Fibroblast of the aortic adventitia (primary cell): ENCODE measurements at regions not wholly inside any gene's neighbourhood (a gene's known extent, or its start where the extent isn't known, plus 50 kb on each side); places are given as distances from the start of the nearest gene placed in this dataset.
"Not testable (repeated sequence)": the region's sequence is repeated elsewhere in the genome, so short reads cannot be mapped to it uniquely, and the experiment has no call there.

Source experiments
- DNase-seq: peaks from one replicate; pipeline ENCODE4 v3.0.0-alpha.2; 2010; ENCODE audit warnings: low read depth
- H3K4me3 ChIP-seq: 2 replicates; pipeline ENCODE4 v1.5.1; 2011; ENCODE audit warnings: low read depth, mild to moderate bottlenecking, control low read depth, low read length, moderate library complexity
- TF ChIP-seq, protein P1 (sequence below): IDR thresholded peaks from 2 replicates; pipeline ENCODE4 v1.5.1; 2011; ENCODE audit warnings: mild to moderate bottlenecking, low read length, control low read depth, inconsistent platforms; ENCODE audit not compliant: insufficient read depth

DNA sequence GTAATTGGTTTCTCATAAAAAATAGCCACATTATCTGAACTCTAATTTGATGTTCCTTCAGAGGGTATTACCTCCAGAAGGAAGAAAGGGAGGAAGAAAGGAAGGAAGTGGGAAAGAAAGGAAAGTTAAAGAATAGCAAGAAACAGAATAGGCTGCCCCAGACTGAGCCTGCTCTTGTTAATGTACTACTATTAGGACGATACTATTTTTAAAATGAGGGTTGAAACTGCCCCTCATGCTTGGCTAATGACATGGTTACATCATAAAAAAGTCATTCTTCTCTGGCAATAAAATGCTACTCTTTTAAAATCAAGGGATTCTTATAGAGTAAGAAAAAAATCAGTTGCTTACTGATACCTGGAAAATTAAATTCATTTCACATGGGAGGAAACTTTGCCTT, 253.0 kb downstream of the KTN1 start:
- DNase-seq, result no peak
- H3K4me3 ChIP-seq, result no peak overlapping the region
- TF ChIP-seq, protein P1, sequence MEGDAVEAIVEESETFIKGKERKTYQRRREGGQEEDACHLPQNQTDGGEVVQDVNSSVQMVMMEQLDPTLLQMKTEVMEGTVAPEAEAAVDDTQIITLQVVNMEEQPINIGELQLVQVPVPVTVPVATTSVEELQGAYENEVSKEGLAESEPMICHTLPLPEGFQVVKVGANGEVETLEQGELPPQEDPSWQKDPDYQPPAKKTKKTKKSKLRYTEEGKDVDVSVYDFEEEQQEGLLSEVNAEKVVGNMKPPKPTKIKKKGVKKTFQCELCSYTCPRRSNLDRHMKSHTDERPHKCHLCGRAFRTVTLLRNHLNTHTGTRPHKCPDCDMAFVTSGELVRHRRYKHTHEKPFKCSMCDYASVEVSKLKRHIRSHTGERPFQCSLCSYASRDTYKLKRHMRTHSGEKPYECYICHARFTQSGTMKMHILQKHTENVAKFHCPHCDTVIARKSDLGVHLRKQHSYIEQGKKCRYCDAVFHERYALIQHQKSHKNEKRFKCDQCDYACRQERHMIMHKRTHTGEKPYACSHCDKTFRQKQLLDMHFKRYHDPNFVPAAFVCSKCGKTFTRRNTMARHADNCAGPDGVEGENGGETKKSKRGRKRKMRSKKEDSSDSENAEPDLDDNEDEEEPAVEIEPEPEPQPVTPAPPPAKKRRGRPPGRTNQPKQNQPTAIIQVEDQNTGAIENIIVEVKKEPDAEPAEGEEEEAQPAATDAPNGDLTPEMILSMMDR, result no peak

DNA sequence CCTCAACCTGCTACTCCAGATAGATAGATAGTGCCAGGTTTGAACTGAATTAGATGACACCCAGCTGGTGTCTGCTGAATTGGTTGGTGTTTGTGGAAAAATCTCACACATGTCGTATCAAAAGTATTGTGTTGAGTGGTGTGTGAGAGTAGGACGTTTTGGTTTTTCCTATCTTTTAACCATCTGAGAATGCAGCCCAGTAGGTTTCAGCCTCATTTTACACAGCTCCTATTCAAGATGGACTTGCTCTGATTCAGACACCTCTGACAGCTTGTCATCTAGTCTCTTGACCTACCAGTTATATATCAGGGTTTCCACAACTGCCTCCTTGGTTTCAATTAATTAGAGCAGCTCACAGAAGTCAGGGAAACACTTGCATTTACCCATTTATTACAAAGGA, 254.4 kb downstream of the KTN1 start:
- TF ChIP-seq, protein P1, result no peak
- no peak overlapping the region for H3K4me3 ChIP-seq
- DNase-seq, result no peak

DNA sequence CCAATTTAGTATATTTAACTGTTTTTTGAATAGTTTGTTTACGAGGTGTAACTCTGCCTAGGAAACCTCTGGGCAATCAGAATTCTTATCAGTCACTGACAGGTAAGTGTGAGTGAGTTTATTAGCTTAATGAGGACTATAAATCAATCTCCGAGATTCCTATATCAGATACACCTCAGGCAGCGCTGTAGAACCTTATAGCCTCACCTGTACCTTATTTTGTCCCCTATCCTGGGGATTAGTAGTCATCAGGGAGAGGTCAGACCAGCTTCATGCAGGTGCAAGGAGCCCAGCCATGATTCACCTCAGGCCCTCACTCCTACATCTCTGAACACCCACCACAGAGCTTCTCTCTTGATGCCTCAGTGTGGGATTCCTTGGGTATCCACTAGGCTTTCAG, 256.0 kb downstream of the KTN1 start:
- no peak for DNase-seq
- H3K4me3 ChIP-seq, result no peak overlapping the region
- TF ChIP-seq, protein P1, result no peak

DNA sequence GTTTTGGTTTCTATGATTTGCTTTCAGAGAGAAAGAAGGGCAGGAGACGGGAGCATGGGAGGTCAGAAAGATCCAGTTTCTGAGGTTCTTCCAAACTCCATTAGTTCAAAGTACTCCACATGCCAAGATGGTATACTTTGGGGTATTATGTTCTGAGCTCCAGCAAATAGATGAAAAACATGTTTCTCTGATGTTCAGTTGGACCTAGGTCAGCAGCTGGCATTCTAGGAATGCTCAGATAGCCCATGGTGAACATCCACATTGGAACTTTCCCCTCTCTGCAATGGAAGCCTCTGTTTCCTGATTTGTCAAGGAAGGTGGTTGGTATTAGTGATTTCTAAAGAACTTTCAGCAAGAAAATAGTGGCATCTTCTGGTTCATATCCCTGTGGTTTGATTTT, 257.5 kb downstream of the KTN1 start:
- no peak for DNase-seq
- no peak overlapping the region for H3K4me3 ChIP-seq

DNA sequence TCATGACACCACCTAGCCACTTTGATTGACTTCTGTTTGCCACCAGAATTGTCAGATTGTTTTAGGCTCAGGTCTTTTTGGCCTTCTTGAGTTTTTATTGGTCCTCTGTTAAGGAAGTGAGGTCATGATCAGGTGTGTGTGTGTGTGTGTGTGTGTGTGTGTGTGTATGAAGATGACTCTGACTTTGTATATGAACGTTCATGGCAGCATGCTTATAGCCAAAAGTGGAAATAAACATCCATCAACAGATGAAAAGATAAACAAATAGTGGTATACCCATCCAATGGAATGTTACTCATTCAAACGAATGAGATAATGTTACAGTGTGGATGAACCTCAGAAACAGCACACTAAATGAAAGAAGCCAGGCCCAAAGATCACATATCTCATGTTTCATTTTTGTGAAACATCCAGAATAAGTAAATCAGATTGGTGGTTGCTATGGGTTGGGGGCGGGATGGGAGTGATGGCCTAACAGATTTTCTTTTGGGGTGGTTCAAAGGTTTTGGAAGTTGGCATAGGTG, 258.6 kb downstream of the KTN1 start:
- H3K4me3 ChIP-seq, result no peak overlapping the region
- TF ChIP-seq, protein P1, result no peak
- DNase-seq, result no peak

More for the DNA sequence above, 257.5 kb downstream of the KTN1 start:
- TF ChIP-seq, protein P1, result no peak

DNA sequence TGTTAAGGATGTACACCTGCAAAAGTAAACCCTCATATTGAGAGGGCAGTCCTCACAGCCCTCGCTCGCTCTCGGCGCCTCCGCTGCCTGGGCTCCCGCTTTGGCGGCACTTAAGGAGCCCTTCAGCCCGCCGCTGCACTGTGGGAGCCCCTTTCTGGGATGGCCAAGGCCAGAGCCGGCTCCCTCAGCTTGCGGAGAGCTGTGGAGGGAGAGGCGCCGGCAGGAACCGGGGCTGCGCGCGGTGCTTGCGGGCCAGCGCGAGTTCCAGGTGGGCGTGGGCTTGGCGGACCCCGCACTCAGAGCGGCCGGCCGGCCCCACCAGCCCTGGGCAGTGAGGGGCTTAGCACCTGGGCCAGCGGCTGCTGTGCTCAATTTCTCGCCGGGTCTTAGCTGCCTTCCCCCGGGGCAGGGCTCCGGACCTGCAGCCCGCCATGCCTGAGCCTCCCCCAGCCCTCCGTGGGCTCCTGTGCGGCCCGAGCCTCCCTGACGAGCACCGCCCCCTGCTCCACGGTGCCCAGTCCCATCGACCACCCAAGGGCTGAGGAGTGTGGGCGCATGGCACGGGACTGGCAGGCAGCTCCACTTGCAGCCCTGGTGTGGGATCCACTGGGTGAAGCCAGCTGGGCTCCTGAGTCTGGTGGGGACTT, 259.4 kb downstream of the KTN1 start:
- not testable (repeated sequence) for H3K4me3 ChIP-seq, DNase-seq

DNA sequence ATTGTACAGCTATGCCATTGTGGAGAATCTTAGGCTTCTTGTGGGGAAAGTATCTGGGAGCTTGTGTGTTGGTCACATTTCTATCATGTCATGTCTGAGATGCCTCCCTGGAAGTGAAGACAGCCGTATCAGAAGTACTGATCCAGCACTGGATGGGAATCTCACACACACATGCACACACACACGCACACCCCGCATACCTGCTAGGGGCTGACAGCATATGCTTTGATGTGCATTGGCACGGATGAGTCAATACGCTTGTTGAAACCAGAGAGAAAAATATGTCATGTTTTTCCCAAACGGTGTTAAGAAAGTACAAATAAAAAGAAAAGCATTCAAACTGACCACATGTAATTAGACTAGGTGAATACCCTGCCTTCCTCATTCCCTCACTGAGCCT, 260.8 kb downstream of the KTN1 start:
- no peak overlapping the region for H3K4me3 ChIP-seq
- no peak for DNase-seq
- TF ChIP-seq, protein P1, result no peak
